ENCODE measurements at regions not wholly inside any gene's neighbourhood (a gene's known extent, or its start where the extent isn't known, plus 50 kb on each side); places are given as distances from the start of the nearest gene placed in this dataset.
"Not testable (repeated sequence)": the region's sequence is repeated elsewhere in the genome, so short reads cannot be mapped to it uniquely, and the experiment has no call there.

DNA sequence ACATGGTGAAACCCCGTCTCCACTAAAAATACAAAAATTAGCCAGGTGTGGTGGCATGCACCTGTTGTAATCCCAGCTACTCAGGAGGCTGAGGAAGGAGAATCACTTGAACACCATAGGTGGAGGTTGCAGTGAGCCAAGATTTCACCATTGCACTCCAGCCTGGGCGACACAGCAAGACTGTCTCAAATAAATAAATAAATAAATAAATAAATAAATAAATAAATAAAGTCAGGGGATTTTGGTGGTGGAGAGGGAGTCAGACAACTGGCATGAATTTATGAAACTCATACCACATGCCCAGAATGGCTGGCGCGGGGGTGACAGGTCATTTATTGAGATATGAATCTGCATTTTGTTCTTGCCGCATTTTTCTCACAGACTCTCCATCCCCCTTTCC lies 126.9 kb upstream of the NANOS1 start:
- TF ChIP-seq, protein P1, sequence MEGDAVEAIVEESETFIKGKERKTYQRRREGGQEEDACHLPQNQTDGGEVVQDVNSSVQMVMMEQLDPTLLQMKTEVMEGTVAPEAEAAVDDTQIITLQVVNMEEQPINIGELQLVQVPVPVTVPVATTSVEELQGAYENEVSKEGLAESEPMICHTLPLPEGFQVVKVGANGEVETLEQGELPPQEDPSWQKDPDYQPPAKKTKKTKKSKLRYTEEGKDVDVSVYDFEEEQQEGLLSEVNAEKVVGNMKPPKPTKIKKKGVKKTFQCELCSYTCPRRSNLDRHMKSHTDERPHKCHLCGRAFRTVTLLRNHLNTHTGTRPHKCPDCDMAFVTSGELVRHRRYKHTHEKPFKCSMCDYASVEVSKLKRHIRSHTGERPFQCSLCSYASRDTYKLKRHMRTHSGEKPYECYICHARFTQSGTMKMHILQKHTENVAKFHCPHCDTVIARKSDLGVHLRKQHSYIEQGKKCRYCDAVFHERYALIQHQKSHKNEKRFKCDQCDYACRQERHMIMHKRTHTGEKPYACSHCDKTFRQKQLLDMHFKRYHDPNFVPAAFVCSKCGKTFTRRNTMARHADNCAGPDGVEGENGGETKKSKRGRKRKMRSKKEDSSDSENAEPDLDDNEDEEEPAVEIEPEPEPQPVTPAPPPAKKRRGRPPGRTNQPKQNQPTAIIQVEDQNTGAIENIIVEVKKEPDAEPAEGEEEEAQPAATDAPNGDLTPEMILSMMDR (IDR thresholded peaks at IDR 0.05): not testable (repeated sequence)
- TF ChIP-seq POLR2A (IDR thresholded peaks at IDR 0.05): not testable (repeated sequence)
